ENCODE measurements at regions not wholly inside any gene's neighbourhood (a gene's known extent, or its start where the extent isn't known, plus 50 kb on each side); places are given as distances from the start of the nearest gene placed in this dataset.

- no peaks in the 10 kb centered on the region for H3K9me3 Mint-ChIP-seq
- no peak overlapping the region for H3K4me3 Mint-ChIP-seq
- H3K4me1 Mint-ChIP-seq, result no peaks in the 10 kb centered on the region
- WGBS, 2 experiments (ENCODE audit: insufficient coverage in 1 of 2, insufficient read length in 1 of 2), result 89 to 94% methylated on average over 1 to 2 of the region's 2 CpGs
- DNase-seq, result no peak
- TF ChIP-seq CTCF (conservative IDR thresholded peaks at IDR 0.05), result no peak
- no peaks in the 10 kb centered on the region for H3K27me3 Mint-ChIP-seq (ENCODE audit: insufficient read depth)
- H3K4me3 ChIP-seq (ENCODE audit: low read length), result no peak overlapping the region
- H3K4me1 ChIP-seq (ENCODE audit: control insufficient read depth, insufficient read depth, low read length), result no peaks in the 10 kb centered on the region
- H3K36me3 ChIP-seq (ENCODE audit: control insufficient read depth, insufficient read depth, low read length), result no peaks in the 10 kb centered on the region
- H3K27ac Mint-ChIP-seq, result no peak overlapping the region
- no peaks in the 10 kb centered on the region for H3K36me3 Mint-ChIP-seq (ENCODE audit: low read depth)
- no peak overlapping the region for H3K27ac ChIP-seq (ENCODE audit: low read depth, low read length)
- H3K9me3 ChIP-seq (ENCODE audit: control insufficient read depth, low read length), result no peaks in the 10 kb centered on the region
- no peaks in the 10 kb centered on the region for H3K27me3 ChIP-seq (ENCODE audit: control insufficient read depth, insufficient read depth, low read length, poor library complexity, severe bottlenecking)
- H3K9ac ChIP-seq (ENCODE audit: extremely low read depth, low read length, poor library complexity, severe bottlenecking), result no peak overlapping the region
Observed at GRCh38 chr1:73761559-73761958, 436.4 kb downstream of the LRRIQ3 start.

- Mint-ChIP-seq H3K4me3 (no peak overlapping the region), H3K36me3 (ENCODE audit: low read depth) (no peaks in the 10 kb centered on the region), H3K27ac (no peak overlapping the region), H3K9me3 (no peaks in the 10 kb centered on the region), H3K4me1 (no peaks in the 10 kb centered on the region), H3K27me3 (ENCODE audit: insufficient read depth) (no peaks in the 10 kb centered on the region)
- H3K27ac ChIP-seq (ENCODE audit: low read depth, low read length), result no peak overlapping the region
- no peak for DNase-seq
- WGBS, 2 experiments (ENCODE audit: insufficient coverage in 1 of 2, insufficient read length in 1 of 2), result 96 to 100% methylated on average over 1 of the region's 1 CpG
- H3K9me3 ChIP-seq (ENCODE audit: control insufficient read depth, low read length), result no peaks in the 10 kb centered on the region
- no peaks in the 10 kb centered on the region for H3K27me3 ChIP-seq (ENCODE audit: control insufficient read depth, insufficient read depth, low read length, poor library complexity, severe bottlenecking)
- H3K36me3 ChIP-seq (ENCODE audit: control insufficient read depth, insufficient read depth, low read length), result no peaks in the 10 kb centered on the region
- H3K4me3 ChIP-seq (ENCODE audit: low read length), result no peak overlapping the region
- no peak overlapping the region for H3K9ac ChIP-seq (ENCODE audit: extremely low read depth, low read length, poor library complexity, severe bottlenecking)
- no peak for TF ChIP-seq CTCF (conservative IDR thresholded peaks at IDR 0.05)
- no peaks in the 10 kb centered on the region for H3K4me1 ChIP-seq (ENCODE audit: control insufficient read depth, insufficient read depth, low read length)
Observed at GRCh38 chr1:73759011-73759410, 439.0 kb downstream of the LRRIQ3 start.

GRCh38 chr1:73756817-73757216, 441.2 kb downstream of the LRRIQ3 start:
- no peak overlapping the region for H3K27ac ChIP-seq (ENCODE audit: low read depth, low read length)
- H3K9ac ChIP-seq (ENCODE audit: extremely low read depth, low read length, poor library complexity, severe bottlenecking), result no peak overlapping the region
- H3K4me3 Mint-ChIP-seq, result no peak overlapping the region
- H3K4me1 ChIP-seq (ENCODE audit: control insufficient read depth, insufficient read depth, low read length), result no peaks in the 10 kb centered on the region
- no peaks in the 10 kb centered on the region for H3K27me3 Mint-ChIP-seq (ENCODE audit: insufficient read depth)
- no peak for TF ChIP-seq CTCF (conservative IDR thresholded peaks at IDR 0.05)
- 81 to 86% methylated on average over 1 to 2 of the region's 2 CpGs for WGBS, 2 experiments (ENCODE audit: insufficient coverage in 1 of 2, insufficient read length in 1 of 2)
- no peaks in the 10 kb centered on the region for H3K9me3 Mint-ChIP-seq
- H3K4me3 ChIP-seq (ENCODE audit: low read length), result no peak overlapping the region
- H3K9me3 ChIP-seq (ENCODE audit: control insufficient read depth, low read length), result no peaks in the 10 kb centered on the region
- H3K27ac Mint-ChIP-seq, result no peak overlapping the region
- H3K36me3 ChIP-seq (ENCODE audit: control insufficient read depth, insufficient read depth, low read length), result no peaks in the 10 kb centered on the region
- H3K27me3 ChIP-seq (ENCODE audit: control insufficient read depth, insufficient read depth, low read length, poor library complexity, severe bottlenecking), result no peaks in the 10 kb centered on the region
- no peak for DNase-seq
- H3K36me3 Mint-ChIP-seq (ENCODE audit: low read depth), result no peaks in the 10 kb centered on the region
- no peaks in the 10 kb centered on the region for H3K4me1 Mint-ChIP-seq

All from endodermal cell (in vitro differentiated cells).